ENCODE measurements at regions not wholly inside any gene's neighbourhood (a gene's known extent, or its start where the extent isn't known, plus 50 kb on each side); places are given as distances from the start of the nearest gene placed in this dataset.

- ChIA-PET CTCF (no interaction called here), POLR2A (no interaction called here)
- no peaks in the 10 kb centered on the region for H3K27me3 ChIP-seq (ENCODE audit: control insufficient read depth, insufficient read depth, low read length)
- no peak overlapping the region for H3K4me3 ChIP-seq (ENCODE audit: low read depth, low read length)
- no peaks in the 10 kb centered on the region for H3K36me3 ChIP-seq (ENCODE audit: control insufficient read depth, insufficient read depth, low read length)
- TF ChIP-seq CTCF (IDR thresholded peaks at IDR 0.05; ENCODE audit: insufficient read depth, low read depth, low read length), result peak; percentile 26
- DNase-seq (ENCODE audit: low read depth), result no peak
Observed at GRCh38 chr15:67906382-67906781, 66.5 kb upstream of the RNU6-1 start.

GRCh38 chr15:67907184-67907723 lies 67.4 kb upstream of the RNU6-1 start:
- Histone ChIP-seq H3K27me3 (ENCODE audit: control insufficient read depth, insufficient read depth, low read length) (no peaks in the 10 kb centered on the region), H3K36me3 (ENCODE audit: control insufficient read depth, insufficient read depth, low read length) (no peaks in the 10 kb centered on the region), H3K4me3 (ENCODE audit: low read depth, low read length) (no peak overlapping the region)
- ChIA-PET CTCF (interaction anchor here (0.6 to 0.9 kb wide), 2 partner anchors 53 to 128 kb away, joined by 3 to 4 read pairs; no protein-coding TSS in a partner anchor), POLR2A (no interaction called here)
- no peak for TF ChIP-seq CTCF (IDR thresholded peaks at IDR 0.05; ENCODE audit: insufficient read depth, low read depth, low read length)
- DNase-seq (ENCODE audit: low read depth), result no peak

GRCh38 chr15:67908756-67909155 lies 68.9 kb upstream of the RNU6-1 start:
- TF ChIP-seq CTCF (IDR thresholded peaks at IDR 0.05; ENCODE audit: insufficient read depth, low read depth, low read length), result no peak
- Histone ChIP-seq H3K36me3 (ENCODE audit: control insufficient read depth, insufficient read depth, low read length) (no peaks in the 10 kb centered on the region), H3K27me3 (ENCODE audit: control insufficient read depth, insufficient read depth, low read length) (no peaks in the 10 kb centered on the region), H3K4me3 (ENCODE audit: low read depth, low read length) (no peak overlapping the region)
- CTCF ChIA-PET, result interaction anchor here (1.0 kb wide), 1 partner anchor 15 kb away, joined by 4 read pairs; no protein-coding TSS in a partner anchor
- no peak for DNase-seq (ENCODE audit: low read depth)
- POLR2A ChIA-PET, result no interaction called here

- CTCF ChIA-PET, result no interaction called here
- Histone ChIP-seq H3K27me3 (ENCODE audit: control insufficient read depth, insufficient read depth, low read length) (no peaks in the 10 kb centered on the region), H3K36me3 (ENCODE audit: control insufficient read depth, insufficient read depth, low read length) (no peaks in the 10 kb centered on the region), H3K4me3 (ENCODE audit: low read depth, low read length) (no peak overlapping the region)
- no peak for DNase-seq (ENCODE audit: low read depth)
- POLR2A ChIA-PET, result no interaction called here
- TF ChIP-seq CTCF (IDR thresholded peaks at IDR 0.05; ENCODE audit: insufficient read depth, low read depth, low read length), result no peak
Observed at GRCh38 chr15:67911727-67912126, 71.9 kb upstream of the RNU6-1 start.

DNA sequence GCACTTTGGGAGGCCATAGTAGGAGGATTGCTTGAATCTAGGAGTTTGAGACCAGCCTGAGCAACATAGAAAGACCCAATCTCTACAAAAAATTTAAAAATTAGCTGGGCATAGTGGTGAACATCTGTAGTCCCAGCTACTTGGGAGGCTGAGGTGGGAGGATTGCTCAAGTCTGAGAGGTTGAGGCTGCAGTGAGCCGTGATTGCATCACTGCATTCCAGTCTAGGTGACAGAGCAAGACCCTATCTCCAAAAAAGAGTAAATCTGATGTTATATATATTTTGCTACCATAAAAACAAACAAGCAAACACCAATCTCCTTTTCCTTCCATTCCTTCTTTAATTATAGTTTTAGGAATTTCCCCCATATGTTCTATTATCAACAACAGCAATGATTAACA lies 74.2 kb upstream of the RNU6-1 start:
- ChIA-PET POLR2A (no interaction called here), CTCF (interaction anchor here (0.9 kb wide), 2 partner anchors 12 to 13 kb away, joined by 3 read pairs; no protein-coding TSS in a partner anchor)
- no peak overlapping the region for H3K4me3 ChIP-seq (ENCODE audit: low read depth, low read length)
- DNase-seq (ENCODE audit: low read depth), result no peak
- H3K27me3 ChIP-seq (ENCODE audit: control insufficient read depth, insufficient read depth, low read length), result no peaks in the 10 kb centered on the region
- TF ChIP-seq CTCF (IDR thresholded peaks at IDR 0.05; ENCODE audit: insufficient read depth, low read depth, low read length), result no peak
- no peaks in the 10 kb centered on the region for H3K36me3 ChIP-seq (ENCODE audit: control insufficient read depth, insufficient read depth, low read length)
